WTC11 (cell line): ENCODE measurements at regions not wholly inside any gene's neighbourhood (a gene's known extent, or its start where the extent isn't known, plus 50 kb on each side); places are given as distances from the start of the nearest gene placed in this dataset.

Experiments
- CTCF ChIP-seq: fragments of 200-600 bp; IDR thresholded peaks from 2 replicates; pipeline ENCODE4 v1.8.0; 2022; ENCODE audit warnings: antibody characterized with exemption
- ZNF138 ChIP-seq: sonication (generic); formaldehyde crosslinking; conservative IDR thresholded peaks from 2 replicates; pipeline ENCODE4 v1.8.1; 2022; ENCODE audit warnings: mild to moderate bottlenecking, moderate library complexity, missing genetic modification reagents
- ZNF671 ChIP-seq: fragments of 250-450 bp; sonication (Bioruptor Pico); IDR thresholded peaks from 2 replicates; pipeline ENCODE4 v1.8.0; 2021; ENCODE audit warnings: mild to moderate bottlenecking

- TF ChIP-seq CTCF (no peak), ZNF671 (CRISPR knock-in tag) (no peak), ZNF138 (CRISPR knock-in tag) (no peak)
Observed at GRCh38 chr15:70415398-70415797, 317.7 kb upstream of the TLE3 start.
